ENCODE measurements at regions not wholly inside any gene's neighbourhood (a gene's known extent, or its start where the extent isn't known, plus 50 kb on each side); places are given as distances from the start of the nearest gene placed in this dataset.
"Not testable (repeated sequence)": the region's sequence is repeated elsewhere in the genome, so short reads cannot be mapped to it uniquely, and the experiment has no call there.

DNA sequence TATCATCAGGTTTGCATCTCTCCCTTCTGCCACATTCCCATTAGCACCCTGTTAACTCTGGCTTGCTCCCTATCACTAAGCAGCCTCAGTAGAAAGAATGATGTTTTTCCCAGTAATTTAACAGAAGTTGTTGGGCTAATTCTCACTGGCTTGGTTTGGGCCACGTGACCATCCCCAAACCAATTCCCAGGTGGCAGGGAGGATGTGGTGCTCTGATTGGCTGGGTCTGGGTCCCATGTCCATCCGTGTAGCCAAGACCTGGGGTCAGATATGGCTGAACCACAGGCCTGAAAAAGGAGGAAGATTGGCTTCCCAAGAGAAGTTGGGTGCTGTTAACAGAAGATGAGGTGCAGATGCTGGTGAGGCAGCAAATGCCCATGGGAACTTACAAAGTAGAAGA is 122.0 kb downstream of the BOD1 start:
- no peak for DNase-seq

DNA sequence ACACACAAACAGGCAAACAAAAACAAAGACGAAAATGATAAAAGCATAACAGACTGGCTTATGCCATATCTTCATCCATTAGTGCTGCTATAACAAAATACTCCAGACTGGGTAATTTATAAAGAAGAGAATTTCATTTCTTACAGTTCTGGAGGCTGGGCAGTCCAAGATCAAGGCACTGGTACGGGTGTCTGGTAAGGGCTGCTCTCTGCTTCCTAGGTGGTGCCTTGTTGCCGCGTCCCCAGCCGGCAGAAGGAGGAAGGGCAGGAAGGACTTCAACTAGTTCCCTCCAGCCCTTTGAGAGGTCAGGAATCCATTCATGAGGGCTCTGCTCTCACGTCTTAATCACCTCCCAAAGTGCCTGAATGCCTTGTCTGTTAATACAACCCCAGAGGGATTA is 122.6 kb downstream of the BOD1 start:
- DNase-seq, result no peak

GRCh38 chr5:173493040-173493439 is 123.4 kb downstream of the BOD1 start:
- DNase-seq, result no peak

DNA sequence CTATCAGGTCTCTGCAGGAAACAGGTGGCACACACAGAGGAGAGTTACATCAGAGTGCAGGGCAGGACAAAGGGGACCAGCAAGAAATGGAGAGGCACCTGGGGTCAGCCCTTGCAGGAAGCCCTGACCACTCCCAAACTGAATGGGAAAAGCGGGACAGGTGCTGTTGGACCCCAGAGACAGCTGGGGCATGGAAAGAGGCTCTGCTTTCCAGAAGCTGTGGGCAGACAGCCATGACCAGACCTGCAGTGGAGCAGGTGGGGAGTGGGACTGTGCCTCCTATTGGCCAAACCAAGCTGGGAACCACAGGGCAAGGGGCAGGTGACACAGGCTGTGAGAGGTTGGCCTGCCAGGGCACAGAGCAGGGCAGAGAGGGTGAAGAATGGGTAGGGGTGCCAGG is 125.8 kb downstream of the BOD1 start:
- DNase-seq, result no peak

DNA sequence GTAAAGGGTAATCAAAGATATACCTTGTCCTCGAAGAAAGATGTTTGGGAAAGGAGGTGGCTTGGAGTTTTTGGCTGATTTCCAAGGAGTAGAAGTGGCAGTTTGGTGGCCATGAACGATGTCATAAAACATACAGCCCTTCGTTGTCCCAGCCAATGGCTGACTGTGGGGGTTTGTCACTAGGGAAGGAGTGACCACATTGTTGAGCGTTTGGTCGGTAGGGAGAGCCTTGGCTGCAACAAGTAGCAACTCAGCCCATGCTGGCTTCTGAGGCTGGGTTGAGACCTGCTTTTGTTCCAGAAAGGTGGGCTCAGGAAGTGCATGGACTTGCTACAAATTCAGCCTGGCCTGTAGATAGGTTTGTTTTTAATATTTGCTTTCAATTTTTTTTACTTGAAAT is 128.3 kb downstream of the BOD1 start:
- DNase-seq, result peak; percentile 18

GRCh38 chr5:173487300-173487699 is 129.2 kb downstream of the BOD1 start:
- DNase-seq, result no peak

DNA sequence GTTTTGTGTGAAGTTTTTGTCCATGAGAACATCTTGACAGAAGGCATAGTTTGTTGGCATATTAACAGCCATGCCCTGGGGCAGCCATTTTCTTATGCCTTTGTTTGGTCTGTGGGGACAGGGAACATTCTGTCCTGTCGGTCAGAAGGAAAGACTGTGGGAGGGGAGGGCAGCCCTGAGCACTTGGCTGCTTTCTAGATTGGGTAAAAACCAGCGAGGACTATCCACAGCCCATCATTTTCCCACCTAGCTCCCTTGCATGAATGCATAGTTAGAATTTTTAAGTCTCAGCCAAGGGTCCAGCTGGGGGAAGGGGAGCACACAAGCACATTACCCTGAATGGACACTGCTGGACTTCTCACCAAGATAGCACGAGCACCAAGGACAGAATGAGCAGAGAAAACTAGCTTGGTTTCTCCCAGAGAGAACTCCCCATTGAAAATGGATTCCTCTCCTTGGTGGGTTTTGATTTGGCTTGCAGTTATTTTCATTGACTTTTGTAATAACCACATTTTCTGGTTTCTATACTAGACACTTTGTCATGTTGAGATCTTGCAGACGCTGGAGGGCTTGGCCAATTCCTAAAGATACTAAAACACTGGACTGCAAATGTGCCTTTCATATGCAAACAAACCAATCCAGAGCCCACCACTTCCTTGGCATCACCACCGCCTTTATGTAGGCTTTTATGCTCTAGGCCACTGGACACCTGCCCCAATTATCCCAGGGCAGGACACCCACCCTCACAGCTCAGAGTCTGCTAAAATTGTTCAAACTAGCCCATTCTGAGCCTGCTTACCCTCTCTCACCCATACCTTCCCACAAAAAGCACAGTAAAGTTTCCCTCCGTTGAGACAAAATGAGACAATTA is 129.9 kb downstream of the BOD1 start:
- no peak for DNase-seq

GRCh38 chr5:173484569-173484968 is 131.9 kb downstream of the BOD1 start:
- DNase-seq, result no peak

- not testable (repeated sequence) for DNase-seq
Observed at GRCh38 chr5:173483599-173483998, 132.9 kb downstream of the BOD1 start.

GRCh38 chr5:173483160-173483559 is 133.3 kb downstream of the BOD1 start:
- DNase-seq, result no peak

- DNase-seq, result no peak
Observed at GRCh38 chr5:173481821-173482220, 134.6 kb downstream of the BOD1 start.

DNA sequence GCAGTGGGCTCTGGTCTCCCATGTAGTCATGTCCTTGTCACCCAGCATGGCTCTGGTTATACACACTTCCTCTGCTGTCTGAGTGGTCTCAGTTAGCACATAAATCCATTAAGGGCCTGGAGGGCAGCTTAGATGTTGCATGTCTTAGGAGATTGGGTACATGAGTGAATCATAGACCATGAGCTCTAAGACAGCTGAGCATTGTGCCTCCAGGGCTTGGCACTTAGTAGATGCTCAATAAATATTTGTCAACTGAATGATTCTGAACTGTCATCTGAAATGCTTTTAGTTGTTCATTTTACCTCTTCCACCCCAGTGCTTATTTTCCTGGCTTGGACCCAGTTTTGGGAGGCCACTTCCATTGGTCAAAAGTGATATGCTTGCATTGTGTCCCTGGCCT is 135.6 kb downstream of the BOD1 start:
- DNase-seq, result no peak

DNA sequence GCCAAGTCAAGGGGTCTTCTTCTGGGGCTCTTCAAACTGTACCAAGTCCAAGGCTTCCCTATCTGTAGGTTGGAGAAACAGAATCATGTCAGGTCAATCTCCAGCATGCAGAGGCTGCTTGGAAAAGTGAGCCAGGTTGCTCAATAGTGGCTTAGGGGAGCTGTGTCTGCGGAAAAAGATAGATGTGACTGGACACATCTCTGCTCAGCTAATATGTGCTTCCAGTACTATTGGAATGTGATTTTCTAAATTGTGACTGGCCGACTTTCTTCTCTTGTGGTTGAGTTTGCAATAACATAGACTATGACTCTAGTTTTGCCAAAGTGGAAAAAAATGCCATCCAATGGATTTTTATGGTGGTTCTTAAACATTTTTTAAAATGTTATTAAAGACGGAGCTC is 136.7 kb downstream of the BOD1 start:
- DNase-seq, result no peak

- DNase-seq, result no peak
Observed at GRCh38 chr5:173477345-173478040, 139.0 kb downstream of the BOD1 start.

- no peak for DNase-seq
Observed at GRCh38 chr5:173475780-173476179, 140.7 kb downstream of the BOD1 start.

GRCh38 chr5:173474881-173475287 is 141.6 kb downstream of the BOD1 start:
- DNase-seq, result peak; percentile 36

GRCh38 chr5:173473288-173473687 is 143.2 kb downstream of the BOD1 start:
- DNase-seq, result no peak

- DNase-seq, result no peak
Observed at GRCh38 chr5:173472784-173473278, 143.6 kb downstream of the BOD1 start.

DNA sequence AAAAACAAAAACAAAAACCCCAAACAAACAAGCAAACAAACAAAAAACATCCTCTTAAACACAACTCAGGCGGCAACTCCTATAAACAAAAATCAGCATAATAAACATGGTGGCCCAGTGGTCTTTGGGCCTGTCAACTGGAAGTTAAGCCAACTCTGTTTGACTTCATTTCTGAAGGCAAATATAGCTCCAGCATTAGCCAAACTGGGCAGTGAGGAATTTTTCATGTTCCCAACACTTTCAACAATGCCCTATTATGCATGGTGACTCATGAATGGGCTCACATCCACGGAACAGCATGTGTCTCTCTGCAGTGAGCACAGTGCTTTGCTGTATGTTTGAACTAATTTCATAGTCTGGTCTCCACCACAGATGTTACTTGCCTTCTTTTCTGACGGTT is 143.9 kb upstream of the STC2 start:
- DNase-seq, result peak; percentile 59

GRCh38 chr5:173468821-173469251 is 140.6 kb upstream of the STC2 start:
- DNase-seq, result no peak

DNA sequence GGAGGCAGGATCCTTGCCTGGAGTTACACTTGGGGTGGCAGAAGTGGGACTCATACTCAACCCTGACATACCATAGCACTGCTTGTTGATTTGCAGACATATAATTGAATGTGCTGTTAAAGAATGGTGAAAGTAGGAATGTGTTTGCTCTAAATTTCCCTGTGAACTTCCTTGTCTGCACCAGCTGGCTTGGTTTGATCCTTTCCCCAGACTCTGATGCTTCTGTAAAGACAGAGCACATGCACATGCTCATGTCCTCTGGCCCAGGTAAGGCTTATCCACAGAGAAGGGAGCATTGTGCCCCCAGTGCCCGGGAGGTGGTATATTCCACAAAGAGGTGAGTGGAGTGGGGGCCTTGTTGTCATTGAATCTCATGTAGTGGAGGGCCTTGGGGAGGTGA is 138.0 kb upstream of the STC2 start:
- DNase-seq, result no peak

- DNase-seq, result no peak
Observed at GRCh38 chr5:173464813-173465212, 136.6 kb upstream of the STC2 start.

DNA sequence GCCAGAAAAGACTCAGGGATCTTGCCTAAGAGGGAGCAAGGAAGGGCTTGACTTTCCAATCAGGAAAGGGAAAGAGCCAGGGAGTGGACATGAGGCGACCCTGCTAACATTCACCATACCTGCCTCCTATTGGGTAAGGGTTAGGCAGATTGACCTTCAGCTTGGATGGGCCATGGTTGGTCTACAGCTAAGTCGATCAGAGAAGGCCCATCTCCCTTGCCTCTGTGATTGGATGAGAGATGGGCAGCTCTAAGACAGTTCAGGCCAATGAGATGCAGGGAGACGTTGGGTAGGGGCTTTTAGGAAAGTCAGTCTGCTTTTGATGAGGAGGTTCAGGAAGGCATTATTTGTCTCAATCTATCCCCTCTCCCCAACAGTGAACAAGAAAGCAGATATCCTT is 135.0 kb upstream of the STC2 start:
- DNase-seq, result no peak
